ENCODE measurements at regions not wholly inside any gene's neighbourhood (a gene's known extent, or its start where the extent isn't known, plus 50 kb on each side); places are given as distances from the start of the nearest gene placed in this dataset.

- DNase-seq, result no peak
These were observed 123.0 kb upstream of the MEF2C start for GRCh38 chr5:89005990-89006389.

DNA sequence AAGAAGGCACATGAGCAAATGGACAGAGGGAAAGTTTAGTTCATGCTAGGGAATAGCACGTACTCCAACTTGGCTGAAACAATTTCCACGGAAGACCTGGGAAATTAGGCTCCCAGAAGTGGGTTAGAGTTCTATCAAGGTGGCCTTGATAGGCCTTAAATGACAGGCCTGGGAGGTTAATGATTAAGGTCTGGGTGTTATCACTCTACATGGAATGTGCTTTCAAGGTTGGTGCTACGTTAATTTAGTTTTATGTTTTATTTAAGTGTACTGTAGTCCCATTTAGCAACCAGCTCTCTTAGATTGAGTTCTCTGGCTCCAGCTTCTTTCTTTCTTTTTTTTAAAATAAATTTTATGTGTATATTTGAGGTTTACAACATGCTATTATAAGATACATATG lies 121.4 kb upstream of the MEF2C start:
- DNase-seq, result no peak

- no peak for DNase-seq
These were observed 120.6 kb upstream of the MEF2C start for GRCh38 chr5:89003563-89004036.

DNA sequence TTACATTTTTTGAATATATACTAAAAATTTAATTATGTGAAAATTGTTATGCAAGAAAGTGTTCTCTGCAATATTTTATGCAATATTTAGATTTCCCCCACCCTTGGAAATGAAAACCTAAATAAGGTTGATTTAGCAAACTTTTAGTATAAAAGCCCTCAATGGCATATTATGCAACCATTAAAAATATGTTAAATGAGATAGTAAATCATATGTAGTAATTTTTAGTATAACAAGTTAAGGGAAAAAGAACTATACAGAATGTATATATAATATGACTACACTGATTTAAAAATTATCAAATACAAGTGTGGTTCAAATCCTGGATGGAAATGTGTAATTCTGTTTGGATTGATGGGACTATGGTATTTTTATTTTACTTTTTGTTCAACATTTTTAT lies 116.9 kb upstream of the MEF2C start:
- no peak for DNase-seq

DNA sequence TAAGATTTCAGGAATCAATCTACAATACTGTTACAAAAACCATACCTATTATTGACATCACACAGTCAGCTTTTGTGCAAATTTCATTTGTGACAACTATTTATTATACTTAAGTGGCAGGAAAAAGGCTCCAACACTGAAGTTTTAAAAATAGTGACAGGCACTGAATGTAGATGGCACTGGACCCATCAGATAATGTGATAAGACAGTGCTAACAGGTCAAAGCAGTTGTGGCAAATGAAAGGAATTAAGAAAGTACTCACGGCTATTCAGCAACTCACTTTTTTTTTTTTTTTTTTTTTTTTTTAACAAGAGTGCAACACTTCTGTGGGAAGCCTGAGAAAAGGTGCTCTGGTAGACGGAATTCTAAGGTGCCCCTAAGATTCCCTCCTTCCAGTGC lies 115.0 kb upstream of the MEF2C start:
- no peak for DNase-seq

DNA sequence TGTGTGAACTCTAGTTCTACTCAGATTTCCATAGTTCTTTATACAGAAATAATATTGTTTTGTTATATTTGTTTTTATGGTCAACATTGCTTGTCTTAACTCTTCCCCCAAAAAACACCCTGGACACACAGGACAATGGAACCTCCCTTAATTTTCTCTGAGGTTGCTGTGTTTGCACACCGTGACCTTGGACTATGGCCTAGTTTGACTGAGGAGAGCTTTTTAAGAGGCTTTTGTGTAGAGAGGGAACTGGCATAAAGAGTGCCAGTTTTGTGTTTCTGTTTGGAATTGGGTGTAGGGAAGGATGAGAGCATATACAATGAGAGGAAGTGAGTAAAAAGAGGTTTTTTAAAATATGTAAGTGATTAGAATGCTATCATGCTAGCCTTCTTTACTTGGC lies 101.1 kb upstream of the MEF2C start:
- DNase-seq, result peak; percentile 45

GRCh38 chr5:88979726-88980125 lies 96.7 kb upstream of the MEF2C start:
- DNase-seq, result no peak

GRCh38 chr5:88979244-88979643 lies 96.3 kb upstream of the MEF2C start:
- DNase-seq, result no peak

DNA sequence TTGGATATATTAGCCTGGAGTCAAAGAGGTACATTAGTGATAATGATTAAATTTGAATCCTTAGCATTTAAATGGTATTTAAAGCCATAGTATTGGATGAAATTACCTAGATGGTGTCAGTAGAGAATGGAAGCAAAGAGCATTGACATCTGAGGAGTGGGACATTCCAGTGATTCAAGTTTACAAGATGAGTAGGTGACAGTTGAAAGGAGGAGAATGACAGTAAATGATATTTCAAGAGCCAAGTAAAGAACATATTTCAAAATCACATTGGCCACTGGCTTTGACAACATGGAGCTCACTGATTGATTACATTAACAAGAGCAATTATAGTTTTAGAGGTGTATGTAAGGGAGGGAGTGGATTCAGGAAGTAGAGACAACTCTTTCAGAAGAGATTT lies 93.9 kb upstream of the MEF2C start:
- DNase-seq, result no peak

- no peak for DNase-seq
These were observed 84.9 kb upstream of the MEF2C start for GRCh38 chr5:88967633-88968585.

GRCh38 chr5:88964831-88965230 lies 81.8 kb upstream of the MEF2C start:
- no peak for DNase-seq

GRCh38 chr5:88957013-88957412 lies 74.0 kb upstream of the MEF2C start:
- DNase-seq, result no peak

GRCh38 chr5:88956416-88956815 lies 73.4 kb upstream of the MEF2C start:
- DNase-seq, result no peak

- no peak for DNase-seq
These were observed 72.4 kb upstream of the MEF2C start for GRCh38 chr5:88955403-88955802.

DNA sequence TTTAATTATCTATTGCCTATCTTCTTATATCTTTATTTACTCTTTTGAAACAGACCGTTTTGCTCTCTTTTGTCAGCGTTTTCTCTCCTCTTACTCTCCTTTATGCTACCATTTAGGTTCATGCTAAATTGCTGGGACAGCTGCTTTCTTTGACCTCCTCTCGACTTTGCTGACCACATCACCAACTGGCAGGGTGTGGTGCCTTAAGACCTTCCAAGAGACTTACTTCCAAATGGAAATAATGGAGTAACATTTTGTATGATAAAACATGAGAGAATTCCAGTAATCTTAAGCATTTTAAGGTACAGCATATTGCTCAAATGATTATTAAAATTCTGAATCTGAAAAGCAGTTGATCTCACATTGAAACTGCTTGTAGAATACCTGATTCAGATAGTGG lies 71.5 kb upstream of the MEF2C start:
- DNase-seq, result no peak

GRCh38 chr5:88952996-88953643 lies 70.1 kb upstream of the MEF2C start:
- peak; percentile 47 for DNase-seq

DNA sequence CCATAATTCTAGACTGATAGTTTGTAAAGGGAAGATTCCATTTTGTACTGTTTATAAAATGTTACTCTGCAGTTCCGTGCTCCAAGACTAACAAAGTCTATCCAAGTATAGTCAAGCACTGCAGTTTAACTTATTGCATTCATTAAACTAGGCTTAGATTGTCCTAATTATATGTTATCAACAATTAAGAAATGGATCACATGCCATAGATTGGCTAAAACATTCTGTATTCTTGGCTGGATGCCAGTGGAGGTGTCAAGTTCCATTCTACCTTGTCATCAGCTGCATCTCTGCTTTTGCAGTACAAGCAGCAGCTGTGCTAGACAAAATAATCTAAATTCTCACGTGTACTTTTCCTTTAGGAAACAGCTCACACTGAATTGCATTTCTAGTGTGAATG lies 69.4 kb upstream of the MEF2C start:
- DNase-seq, result peak; percentile 72

GRCh38 chr5:88951457-88951856 lies 68.5 kb upstream of the MEF2C start:
- DNase-seq, result no peak

DNA sequence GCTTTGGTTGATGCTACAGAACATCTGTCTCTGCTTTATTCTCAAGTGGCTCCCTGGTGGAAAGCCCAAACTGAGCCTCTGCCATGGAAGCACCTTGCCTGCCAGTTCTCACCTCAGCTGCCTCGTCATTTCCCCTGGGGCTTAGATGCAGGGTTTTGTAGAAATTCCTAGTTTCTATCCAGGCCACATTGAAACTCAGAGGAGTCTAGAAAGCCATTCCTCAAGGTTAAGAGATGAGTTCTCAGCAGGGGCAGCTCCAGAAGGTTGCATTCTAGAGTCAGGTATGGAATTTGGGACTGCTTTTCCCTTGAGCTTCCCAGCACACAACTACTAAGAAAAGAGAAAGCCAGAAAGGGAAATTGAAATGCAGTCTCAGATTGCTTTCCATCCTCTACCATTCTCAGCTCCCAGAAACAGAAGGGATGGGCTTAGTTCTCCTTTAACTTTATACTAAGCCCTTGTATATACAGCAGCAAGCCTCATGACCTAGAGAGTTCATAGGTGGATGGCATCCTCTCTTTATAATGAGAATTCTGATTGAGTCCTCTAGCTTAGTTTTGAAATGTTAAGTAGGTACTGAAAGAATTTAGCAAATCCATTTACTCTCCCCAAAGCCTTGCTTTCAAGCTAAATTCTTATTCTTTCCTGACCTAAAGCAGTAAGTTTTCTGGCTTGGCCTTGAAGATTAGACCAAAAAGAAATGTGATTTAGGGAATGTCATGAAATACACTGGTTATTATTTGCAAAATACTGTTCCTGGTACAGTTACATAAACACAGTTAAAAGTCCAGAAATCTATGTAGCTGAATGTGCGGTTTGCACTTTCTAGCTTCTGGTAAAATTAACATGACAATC lies 66.0 kb upstream of the MEF2C start:
- DNase-seq, result peak; percentile 35

- no peak for DNase-seq
These were observed 62.0 kb upstream of the MEF2C start for GRCh38 chr5:88944751-88945531.

GRCh38 chr5:88941581-88941980 lies 58.6 kb upstream of the MEF2C start:
- DNase-seq, result no peak

DNA sequence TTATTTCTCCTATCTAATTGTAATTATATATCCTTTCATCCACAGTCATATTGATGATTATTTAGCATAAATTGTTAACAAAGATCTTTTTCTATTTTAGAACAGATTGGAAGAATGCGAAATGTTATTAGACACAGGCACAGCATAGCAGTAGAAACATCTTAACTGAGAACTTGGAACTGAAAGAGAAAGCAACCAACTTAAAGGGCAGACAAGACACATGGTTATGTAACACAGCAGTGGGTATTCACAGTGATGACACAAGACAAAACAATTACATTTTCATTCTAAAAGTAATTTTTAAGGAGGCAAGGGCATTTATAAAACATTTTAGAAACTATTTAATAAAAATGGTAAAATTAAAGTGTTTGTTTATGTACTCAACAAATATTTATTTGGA lies 57.7 kb upstream of the MEF2C start:
- no peak for DNase-seq

DNA sequence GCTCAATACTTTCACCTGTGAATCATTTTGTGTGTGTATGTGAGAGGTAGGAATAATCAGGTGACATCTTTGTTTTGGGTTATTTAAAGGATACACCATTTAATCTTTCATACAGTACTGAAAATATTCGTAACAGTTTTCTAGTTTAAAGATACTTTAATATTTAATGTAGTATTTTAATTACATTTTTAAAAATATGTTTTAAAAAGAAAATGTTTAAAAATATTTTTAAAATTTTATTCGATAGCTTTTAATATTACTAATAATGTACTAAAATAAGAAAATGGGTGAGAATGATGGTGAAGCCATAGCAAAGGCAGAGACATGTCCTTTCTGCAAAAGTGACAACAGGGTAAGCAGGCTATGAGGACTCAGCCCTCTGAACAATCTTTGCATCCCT lies 56.3 kb upstream of the MEF2C start:
- no peak for DNase-seq
